CD14-positive monocyte (primary cell): ENCODE measurements at regions not wholly inside any gene's neighbourhood (a gene's known extent, or its start where the extent isn't known, plus 50 kb on each side); places are given as distances from the start of the nearest gene placed in this dataset.

Experiments used
- DNase-seq, 3 donors: peaks; one replicate each; pipeline ENCODE4 v3.0.0-alpha.2; 2011 to 2022
- H2AFZ ChIP-seq: 2 replicates; pipeline ENCODE4 v1.6.0; 2012; ENCODE audit warnings: mild to moderate bottlenecking, low read depth, low read length, inconsistent platforms; ENCODE audit not compliant: insufficient read depth, poor library complexity, severe bottlenecking
- H3K27ac ChIP-seq, 2 donors: 1 replicate in 1 of 2; 2 replicates in 1 of 2; pipeline ENCODE4 v1.5.1; 2012 to 2013; ENCODE audit warnings: low read length in 2 of 2, control low read depth in 1 of 2, inconsistent platforms in 1 of 2, low read depth in 1 of 2, mild to moderate bottlenecking in 1 of 2
- H3K27me3 ChIP-seq, 2 donors: one replicate each; pipeline versions ENCODE4 v1.6.0 to v1.6.1; 2011 to 2013; ENCODE audit warnings: low read length in 2 of 2; ENCODE audit not compliant: control insufficient read depth in 2 of 2, insufficient read depth in 2 of 2
- H3K36me3 ChIP-seq, 2 donors: replicated peaks in 1 of 2; 1 replicate in 1 of 2; 2 replicates in 1 of 2; pipeline versions ENCODE4 v1.5.1 to v1.6.1; 2012 to 2013; ENCODE audit warnings: low read length in 2 of 2, control low read depth in 1 of 2, inconsistent platforms in 1 of 2, mild to moderate bottlenecking in 1 of 2; ENCODE audit not compliant: insufficient read depth in 2 of 2, control insufficient read depth in 1 of 2
- H3K4me1 ChIP-seq, 2 donors: 1 replicate in 1 of 2; 2 replicates in 1 of 2; pipeline versions ENCODE4 v1.5.1 to v1.6.1; 2012 to 2013; ENCODE audit warnings: low read length in 2 of 2, control low read depth in 1 of 2, inconsistent platforms in 1 of 2, mild to moderate bottlenecking in 1 of 2, moderate library complexity in 1 of 2; ENCODE audit not compliant: insufficient read depth in 2 of 2, control insufficient read depth in 1 of 2
- H3K4me2 ChIP-seq: replicated peaks from 2 replicates; pipeline ENCODE3; 2012; ENCODE audit warnings: low read length, moderate library complexity, mild to moderate bottlenecking; ENCODE audit not compliant: poor library complexity, severe bottlenecking; ENCODE audit errors: extremely low read depth
- H3K4me3 ChIP-seq, 3 experiments: fragments of 200-600 bp in 1 of 3; sonication (generic) in 1 of 3; replicated peaks in 1 of 3; 1 replicate in 2 of 3; 2 replicates in 1 of 3; pipeline ENCODE4 v1.5.1; 2011 to 2013; ENCODE audit warnings: low read length in 3 of 3, mild to moderate bottlenecking in 3 of 3, control low read depth in 2 of 3, low read depth in 2 of 3, inconsistent platforms in 1 of 3, moderate library complexity in 1 of 3
- H3K79me2 ChIP-seq: 2 replicates; pipeline ENCODE4 v1.6.0; 2012; ENCODE audit warnings: mild to moderate bottlenecking, control low read depth, inconsistent platforms, low read length, moderate library complexity; ENCODE audit not compliant: insufficient read depth
- H3K9ac ChIP-seq: 2 replicates; pipeline ENCODE4 v1.6.0; 2017; ENCODE audit warnings: low read length, mild to moderate bottlenecking; ENCODE audit not compliant: insufficient read depth, poor library complexity, severe bottlenecking
- H3K9me3 ChIP-seq, 2 donors: replicated peaks in 1 of 2; 1 replicate in 1 of 2; 2 replicates in 1 of 2; pipeline versions ENCODE4 v1.5.1 to v1.6.1; 2012 to 2013; ENCODE audit warnings: low read length in 2 of 2, control low read depth in 1 of 2; ENCODE audit not compliant: control insufficient read depth in 1 of 2, insufficient read depth in 1 of 2
- H4K20me1 ChIP-seq: 2 replicates; pipeline ENCODE4 v1.6.0; 2012; ENCODE audit warnings: mild to moderate bottlenecking, low read length, control low read depth, moderate library complexity; ENCODE audit not compliant: insufficient read depth
- H3K27ac Mint-ChIP-seq, 7 donors: one replicate each; pipeline ENCODE4 v1.8.0; 2020; ENCODE audit warnings: mild to moderate bottlenecking in 7 of 7, mixed read lengths in 7 of 7, moderate library complexity in 6 of 7, inconsistent platforms in 2 of 7
- H3K27me3 Mint-ChIP-seq, 3 donors: one replicate each; pipeline ENCODE4 v1.8.0; 2021 to 2022; ENCODE audit warnings: low read depth in 3 of 3, mild to moderate bottlenecking in 3 of 3, mixed read lengths in 3 of 3, moderate library complexity in 3 of 3, inconsistent platforms in 1 of 3
- H3K36me3 Mint-ChIP-seq, 2 donors: one replicate each; pipeline ENCODE4 v1.8.0; 2020; ENCODE audit warnings: mixed read lengths in 2 of 2, inconsistent platforms in 1 of 2, mild to moderate bottlenecking in 1 of 2
- H3K4me1 Mint-ChIP-seq: one replicate; pipeline ENCODE4 v1.8.0; 2020; ENCODE audit warnings: mild to moderate bottlenecking, mixed read lengths
- H3K4me3 Mint-ChIP-seq, 2 donors: one replicate each; pipeline ENCODE4 v1.8.0; 2020; ENCODE audit warnings: mild to moderate bottlenecking in 2 of 2, mixed read lengths in 2 of 2, moderate library complexity in 1 of 2
- H3K9me3 Mint-ChIP-seq, 7 donors: one replicate each; pipeline ENCODE4 v1.8.0; 2020 to 2022; ENCODE audit warnings: mixed read lengths in 7 of 7, mild to moderate bottlenecking in 6 of 7, moderate library complexity in 6 of 7, inconsistent platforms in 2 of 7
- WGBS: methylation state at CpG from one replicate; pipeline ENCODE4 v1.1.5; 2013; ENCODE audit warnings: missing lambda C conversion rate; ENCODE audit not compliant: insufficient coverage; 5-methylcytosine and 5-hydroxymethylcytosine counted together
- intact Hi-C, 2 donors: fragments of 100-400 bp; cut with micrococcal nuclease; formaldehyde crosslinking; loops; one replicate each; pipeline versions ENCODE4 v1.15.0 to v1.15.1; 2023
- TF ChIP-seq, protein P1 (sequence below): fragments of 200-600 bp; IDR thresholded peaks from one replicate; pipeline ENCODE4 v1.8.0; 2022; ENCODE audit warnings: antibody characterized with exemption, mild to moderate bottlenecking

DNA sequence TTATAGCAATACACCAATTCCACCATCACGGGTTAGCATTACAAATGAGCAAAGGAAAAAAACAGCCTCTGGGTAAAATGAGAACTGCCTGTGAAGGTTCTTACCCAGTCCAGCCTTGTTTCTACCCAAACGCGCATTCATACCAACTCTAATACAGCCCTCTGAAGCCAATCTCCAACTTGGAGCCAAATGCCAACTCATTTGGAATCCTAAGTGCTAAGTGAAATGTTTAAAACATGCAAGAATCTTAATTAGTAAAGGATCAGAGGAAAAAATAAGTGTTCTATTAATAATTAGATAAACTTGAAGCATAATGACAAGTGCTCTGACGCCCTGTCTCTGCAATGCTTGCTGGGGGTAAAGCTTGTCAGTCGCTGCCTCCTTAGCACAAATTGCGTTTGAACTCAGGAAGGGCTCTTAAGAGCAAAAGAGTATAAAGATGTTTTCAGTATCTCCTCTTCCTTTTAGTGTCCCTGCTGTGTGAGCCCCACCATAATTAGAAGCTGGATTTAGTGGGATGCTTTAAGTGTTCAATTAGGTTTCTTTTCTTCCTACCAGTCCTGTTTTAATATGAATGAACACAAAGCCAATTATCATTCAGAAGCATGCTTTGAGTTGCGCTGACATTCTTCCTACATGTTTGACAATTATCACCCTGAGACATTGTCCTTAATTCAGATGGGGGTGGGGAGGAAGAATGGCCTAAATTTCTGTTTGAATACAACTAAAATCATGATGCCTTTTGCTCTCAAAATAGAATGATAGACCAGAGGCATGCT is 537.6 kb downstream of the DTWD2 start:
- no peak overlapping the region for H3K4me3 Mint-ChIP-seq
- H3K27ac Mint-ChIP-seq: no peak overlapping the region

DNA sequence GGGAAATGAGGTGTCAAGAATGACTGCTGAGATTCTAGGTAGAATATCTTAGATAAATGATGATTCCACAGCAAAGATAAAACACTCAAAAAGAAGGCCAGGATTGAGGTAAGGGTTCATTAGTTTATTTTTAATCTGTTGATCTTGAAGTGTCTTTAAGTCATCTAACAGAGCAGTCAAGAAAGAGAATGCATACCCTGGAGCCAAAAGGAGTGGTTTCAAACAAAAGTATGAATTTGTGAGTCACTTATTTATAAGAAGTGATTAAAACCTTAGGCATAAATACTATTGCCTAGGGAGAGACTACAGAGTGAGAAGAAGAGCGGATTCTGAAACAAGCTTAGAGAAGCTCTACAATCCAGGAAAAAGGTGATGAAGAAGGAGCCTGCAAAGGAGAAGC is 541.0 kb downstream of the DTWD2 start:
- Mint-ChIP-seq H3K36me3 (no peaks in the 10 kb centered on the region), H3K9me3 (peaks cover 0 to 2% (median 0%) of the 10 kb centered on the region in 7 donors), H3K27ac (no peak overlapping the region), H3K4me3 (no peak overlapping the region), H3K4me1 (no peaks in the 10 kb centered on the region), H3K27me3 (no peaks in the 10 kb centered on the region)
- Histone ChIP-seq H3K4me2 (no peak overlapping the region), H3K36me3 (no peaks in the 10 kb centered on the region), H2AFZ (no peak overlapping the region), H3K9ac (no peak overlapping the region), H4K20me1 (no peaks in the 10 kb centered on the region), H3K27ac (no peak overlapping the region), H3K4me3 (no peak overlapping the region), H3K79me2 (no peaks in the 10 kb centered on the region), H3K27me3 (no peaks in the 10 kb centered on the region), H3K9me3 (no peaks in the 10 kb centered on the region), H3K4me1 (no peaks in the 10 kb centered on the region)
- intact Hi-C loops: no loop called here
- TF ChIP-seq, protein P1, sequence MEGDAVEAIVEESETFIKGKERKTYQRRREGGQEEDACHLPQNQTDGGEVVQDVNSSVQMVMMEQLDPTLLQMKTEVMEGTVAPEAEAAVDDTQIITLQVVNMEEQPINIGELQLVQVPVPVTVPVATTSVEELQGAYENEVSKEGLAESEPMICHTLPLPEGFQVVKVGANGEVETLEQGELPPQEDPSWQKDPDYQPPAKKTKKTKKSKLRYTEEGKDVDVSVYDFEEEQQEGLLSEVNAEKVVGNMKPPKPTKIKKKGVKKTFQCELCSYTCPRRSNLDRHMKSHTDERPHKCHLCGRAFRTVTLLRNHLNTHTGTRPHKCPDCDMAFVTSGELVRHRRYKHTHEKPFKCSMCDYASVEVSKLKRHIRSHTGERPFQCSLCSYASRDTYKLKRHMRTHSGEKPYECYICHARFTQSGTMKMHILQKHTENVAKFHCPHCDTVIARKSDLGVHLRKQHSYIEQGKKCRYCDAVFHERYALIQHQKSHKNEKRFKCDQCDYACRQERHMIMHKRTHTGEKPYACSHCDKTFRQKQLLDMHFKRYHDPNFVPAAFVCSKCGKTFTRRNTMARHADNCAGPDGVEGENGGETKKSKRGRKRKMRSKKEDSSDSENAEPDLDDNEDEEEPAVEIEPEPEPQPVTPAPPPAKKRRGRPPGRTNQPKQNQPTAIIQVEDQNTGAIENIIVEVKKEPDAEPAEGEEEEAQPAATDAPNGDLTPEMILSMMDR: no peak
- DNase-seq: no peak
- 100% methylated on average over 1 of the region's 1 CpG for WGBS

More for the DNA sequence above, 537.6 kb downstream of the DTWD2 start:
- no peak overlapping the region for H3K9ac ChIP-seq
- no peak overlapping the region for H3K4me3 ChIP-seq
- H3K36me3 Mint-ChIP-seq: no peaks in the 10 kb centered on the region
- H3K4me1 ChIP-seq: no peaks in the 10 kb centered on the region
- intact Hi-C loops: no loop called here
- no peaks in the 10 kb centered on the region for H3K36me3 ChIP-seq
- no peak overlapping the region for H3K27ac ChIP-seq
- H3K4me1 Mint-ChIP-seq: no peaks in the 10 kb centered on the region
- H3K27me3 ChIP-seq: no peaks in the 10 kb centered on the region
- TF ChIP-seq, protein P1: no peak
- H4K20me1 ChIP-seq: no peaks in the 10 kb centered on the region
- H3K27me3 Mint-ChIP-seq: no peaks in the 10 kb centered on the region
- H3K9me3 ChIP-seq: no peaks in the 10 kb centered on the region
- H3K79me2 ChIP-seq: no peaks in the 10 kb centered on the region
- no peak overlapping the region for H3K4me2 ChIP-seq
- peaks cover 0 to 2% (median 0%) of the 10 kb centered on the region in 7 donors for H3K9me3 Mint-ChIP-seq
- no peak overlapping the region for H2AFZ ChIP-seq
- DNase-seq: no peak
- WGBS: 80% methylated on average over 1 of the region's 7 CpGs
